NCI-H128 (cell line): ENCODE measurements at regions not wholly inside any gene's neighbourhood (a gene's known extent, or its start where the extent isn't known, plus 50 kb on each side); places are given as distances from the start of the nearest gene placed in this dataset.

Source experiments
- DNase-seq: peaks from one replicate; lab custom pipeline; 2025; ENCODE audit not compliant: unreplicated experiment; lab: John Stamatoyannopoulos, UW

DNA sequence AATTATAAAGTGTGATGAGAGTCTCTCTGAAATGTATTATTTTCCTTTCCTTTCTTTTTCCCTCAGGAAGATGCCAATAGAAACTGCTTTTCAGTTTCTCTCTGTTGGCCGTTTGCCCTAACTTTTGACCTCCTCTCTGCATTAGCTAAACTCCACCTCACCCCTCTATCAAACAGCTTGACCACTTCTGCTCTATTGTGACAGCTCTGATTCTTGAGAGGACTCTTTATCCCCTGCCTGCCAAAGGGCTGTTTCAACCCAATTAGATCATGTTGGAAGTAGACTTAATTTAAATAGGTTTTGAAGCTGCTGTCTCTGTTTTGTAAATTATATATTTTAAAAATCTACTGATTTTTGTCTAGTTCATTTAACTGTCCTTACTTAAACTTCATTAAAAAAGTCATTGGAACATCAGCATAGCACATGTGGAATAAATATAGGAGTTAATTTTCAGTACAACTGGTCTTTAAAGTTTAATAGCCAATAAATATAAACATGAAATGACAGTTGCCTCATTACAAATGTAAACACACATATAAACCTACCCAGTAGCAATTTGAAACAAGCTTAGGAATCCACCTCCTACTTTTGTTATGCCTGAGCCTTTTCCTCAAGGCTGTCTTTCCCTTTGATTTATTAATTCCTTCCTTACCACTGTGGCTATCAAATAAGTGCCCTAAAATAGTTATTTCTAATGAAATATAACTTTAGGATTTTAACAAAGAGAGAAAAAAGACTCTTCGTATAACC lies 152.0 kb downstream of the CHRM3 start:
- no peak for DNase-seq

DNA sequence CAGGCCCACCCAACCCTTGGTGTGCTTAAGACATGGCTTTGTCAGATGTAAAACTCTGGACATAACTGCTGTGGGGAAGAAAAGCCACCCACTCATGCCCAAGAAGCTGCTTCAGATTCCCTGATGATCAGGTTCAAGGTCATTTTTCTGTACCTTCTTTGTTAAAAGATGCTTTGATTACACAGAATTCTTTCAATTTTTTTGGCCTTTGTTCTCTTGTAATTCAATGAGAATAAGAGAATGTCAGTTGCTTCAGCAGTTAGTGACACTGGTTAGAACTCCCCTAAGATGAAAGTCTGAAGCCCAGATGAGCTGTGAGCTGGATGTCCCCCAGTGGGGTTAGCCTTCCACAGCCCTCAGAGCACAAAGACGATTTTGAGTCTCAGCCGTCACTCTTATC lies 152.7 kb downstream of the CHRM3 start:
- DNase-seq = no peak

DNA sequence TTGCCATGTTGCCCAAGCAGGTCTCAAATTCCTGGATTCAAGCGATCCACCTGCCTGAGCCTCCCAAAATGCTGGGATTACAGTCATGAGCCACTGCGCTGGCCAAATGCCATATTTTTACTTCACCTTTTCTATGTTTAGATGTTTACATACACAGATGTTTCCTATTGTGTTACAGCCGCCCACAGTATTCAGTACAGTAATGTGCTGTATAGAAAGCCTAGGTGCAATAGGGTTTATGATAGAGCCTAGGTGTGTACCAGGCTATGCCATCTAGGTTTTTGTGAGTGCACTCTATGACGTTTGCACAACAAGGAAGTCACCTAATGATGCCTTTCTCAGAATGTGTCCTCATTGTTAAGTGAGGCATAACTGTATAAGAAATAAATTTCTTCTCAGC lies 153.4 kb downstream of the CHRM3 start:
- no peak for DNase-seq

DNA sequence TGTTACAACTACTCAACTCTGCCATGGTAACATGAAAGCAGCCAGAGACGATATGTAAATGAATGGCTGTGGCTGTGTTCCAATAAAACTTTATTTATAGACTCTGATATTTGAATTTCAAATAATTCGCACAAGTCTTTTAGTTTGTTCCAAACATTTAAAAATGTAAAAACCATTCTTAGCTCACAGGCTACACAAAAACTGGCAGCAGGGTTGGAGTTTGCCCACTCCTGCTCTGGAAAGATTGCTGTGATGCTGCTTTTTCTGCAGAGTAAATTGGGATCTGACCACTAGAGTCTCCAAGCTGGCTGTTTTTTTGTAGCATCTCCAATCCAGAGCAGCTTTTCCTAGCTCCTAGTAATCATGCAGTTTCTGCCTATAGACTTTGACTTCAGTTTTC lies 157.5 kb downstream of the CHRM3 start:
- no peak for DNase-seq

DNA sequence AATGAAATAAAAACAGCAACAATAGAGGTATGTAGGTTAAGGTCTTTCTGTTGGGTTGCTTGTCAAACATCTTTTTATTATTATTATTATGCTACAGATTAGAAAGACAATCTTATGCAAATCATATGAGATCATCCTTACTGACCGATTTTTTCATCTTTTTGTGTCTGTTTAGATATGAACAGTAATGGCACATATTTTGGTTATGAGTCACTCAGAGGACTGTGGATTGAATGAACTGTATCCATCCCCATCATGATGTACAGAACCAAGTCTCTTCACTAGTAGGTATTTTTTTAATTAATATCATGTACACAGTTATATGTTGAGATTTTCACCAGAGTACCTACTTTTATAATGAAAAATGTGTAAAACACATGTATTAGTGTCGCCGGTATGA lies 159.1 kb downstream of the CHRM3 start:
- DNase-seq = no peak

DNA sequence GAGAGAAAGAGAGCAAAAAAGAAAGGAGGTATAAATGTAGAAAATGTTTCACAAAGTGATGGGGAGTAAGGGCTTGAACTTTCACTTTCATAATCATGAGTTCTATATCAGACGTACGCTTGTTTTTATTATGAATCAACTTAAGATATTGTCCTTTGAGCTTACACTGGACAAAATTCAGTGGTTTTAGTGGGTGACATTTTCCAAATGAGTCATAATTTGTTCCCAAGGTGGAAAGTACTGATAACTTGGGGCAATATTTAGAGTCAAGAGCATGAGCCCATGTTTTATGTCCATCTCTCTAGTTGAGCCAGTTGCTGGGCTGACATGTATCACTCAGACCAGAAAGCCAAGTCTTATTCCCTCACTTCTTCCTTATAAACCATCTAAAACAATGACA lies 161.6 kb downstream of the CHRM3 start:
- DNase-seq = no peak

DNA sequence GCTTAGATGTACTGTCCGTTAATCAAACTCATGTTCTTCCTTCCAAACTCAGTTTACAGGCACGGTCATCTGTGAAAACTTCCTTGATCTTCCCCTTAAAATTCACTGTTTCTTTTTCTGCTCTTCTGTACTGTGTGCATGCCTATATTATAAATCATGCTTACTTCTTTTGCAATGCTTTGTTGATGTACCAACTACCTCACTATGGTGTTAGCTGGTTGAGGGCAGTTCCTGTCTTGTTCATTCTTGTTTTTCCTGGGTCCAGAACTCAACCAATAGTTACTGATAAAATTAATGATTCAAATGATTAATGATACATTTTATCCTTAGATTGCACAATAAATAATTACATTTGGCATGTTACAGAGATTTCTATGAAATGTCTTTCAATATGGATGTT lies 163.8 kb downstream of the CHRM3 start:
- no peak for DNase-seq

DNA sequence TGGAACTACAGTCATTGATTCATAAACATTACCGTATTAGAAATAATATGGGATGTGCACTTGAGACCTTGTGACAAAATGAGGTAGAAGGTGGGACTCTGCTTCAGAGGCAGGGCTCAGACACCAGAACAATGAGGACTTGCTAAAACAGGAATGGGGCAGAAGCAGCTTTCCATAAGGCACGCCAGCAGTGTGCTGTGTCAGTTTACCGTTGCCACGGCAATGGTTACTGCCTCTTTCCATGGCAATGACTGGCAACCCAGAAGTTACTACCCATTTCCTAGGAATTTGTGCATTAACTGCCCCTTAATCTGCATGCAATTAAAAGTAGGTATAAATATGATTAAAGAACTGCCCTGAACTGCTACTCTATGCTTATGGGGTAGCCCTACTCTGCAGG lies 169.0 kb downstream of the CHRM3 start:
- no peak for DNase-seq

DNA sequence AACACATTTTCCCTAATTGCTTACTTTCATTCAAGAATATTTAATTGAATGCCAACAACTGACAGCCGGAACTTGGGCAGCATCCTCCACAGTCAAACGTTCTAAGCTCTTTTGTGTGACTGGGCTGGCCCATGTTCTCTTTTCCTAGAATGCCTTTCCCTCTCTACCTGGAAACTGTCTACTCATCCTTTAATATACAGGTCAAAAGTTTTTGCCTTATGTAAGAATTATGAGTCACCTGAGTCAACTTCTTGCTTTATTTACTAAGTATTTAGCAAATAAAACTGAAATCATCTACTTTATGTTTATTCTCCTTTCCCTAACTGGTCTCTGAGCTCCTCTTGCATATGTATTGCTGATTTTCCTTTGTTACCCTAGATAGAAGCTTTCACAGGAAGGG lies 172.2 kb downstream of the CHRM3 start:
- no peak for DNase-seq

DNA sequence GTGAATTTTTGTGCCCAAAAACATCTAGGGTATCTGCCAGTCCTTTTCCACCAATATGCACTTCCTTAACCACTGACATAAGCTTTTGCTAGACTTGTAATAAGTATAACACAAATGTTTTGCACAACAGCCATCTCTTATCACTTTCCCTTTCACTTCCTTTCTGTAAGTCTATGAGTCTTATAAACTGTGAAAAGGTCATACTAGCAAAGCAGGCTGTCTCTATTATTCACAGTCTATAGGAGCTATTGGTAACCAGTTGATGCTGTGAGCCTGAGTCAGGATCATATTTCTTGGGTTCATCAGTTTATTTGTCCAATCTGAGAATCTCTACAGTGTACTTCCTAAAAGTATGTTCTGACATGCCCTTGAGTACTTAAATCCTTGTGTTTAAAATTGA lies 172.6 kb downstream of the CHRM3 start:
- no peak for DNase-seq

DNA sequence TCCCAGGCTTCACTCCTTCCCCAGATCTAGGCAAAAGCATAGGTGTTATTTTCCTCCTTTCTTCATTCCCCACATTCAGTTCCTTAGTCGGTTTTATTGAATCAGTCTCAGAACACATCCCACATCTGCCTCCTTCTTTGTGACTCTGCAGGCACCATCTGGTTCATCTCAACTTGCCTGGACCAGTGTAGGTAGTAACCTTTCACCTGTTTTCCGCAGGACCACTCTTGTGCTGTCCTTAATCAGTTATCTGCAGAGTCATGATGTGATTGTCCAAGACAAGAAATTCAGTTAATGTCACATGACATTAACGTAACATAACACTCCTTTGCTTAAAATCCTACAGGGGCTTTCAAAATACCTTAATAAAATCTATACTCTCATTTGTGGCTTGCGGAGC lies 174.6 kb downstream of the CHRM3 start:
- DNase-seq = no peak

DNA sequence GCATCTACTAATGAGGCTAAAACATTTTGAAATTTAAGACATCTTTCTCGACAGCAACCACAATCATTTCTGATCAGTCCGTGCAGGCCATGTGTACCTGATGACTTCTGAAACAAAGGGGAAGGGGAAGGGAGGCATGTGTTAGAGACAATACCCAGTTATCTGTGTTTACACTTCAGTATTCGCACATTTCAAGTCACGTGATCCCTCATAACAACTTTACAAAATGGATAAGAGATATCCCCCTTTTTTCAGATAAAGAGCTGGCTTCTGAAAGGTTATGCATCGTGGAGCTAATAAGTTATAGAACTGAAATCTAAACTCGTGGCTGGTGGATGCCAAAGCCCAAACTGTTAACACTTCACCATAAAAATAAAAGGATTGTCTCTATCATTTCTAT lies 175.7 kb downstream of the CHRM3 start:
- no peak for DNase-seq

DNA sequence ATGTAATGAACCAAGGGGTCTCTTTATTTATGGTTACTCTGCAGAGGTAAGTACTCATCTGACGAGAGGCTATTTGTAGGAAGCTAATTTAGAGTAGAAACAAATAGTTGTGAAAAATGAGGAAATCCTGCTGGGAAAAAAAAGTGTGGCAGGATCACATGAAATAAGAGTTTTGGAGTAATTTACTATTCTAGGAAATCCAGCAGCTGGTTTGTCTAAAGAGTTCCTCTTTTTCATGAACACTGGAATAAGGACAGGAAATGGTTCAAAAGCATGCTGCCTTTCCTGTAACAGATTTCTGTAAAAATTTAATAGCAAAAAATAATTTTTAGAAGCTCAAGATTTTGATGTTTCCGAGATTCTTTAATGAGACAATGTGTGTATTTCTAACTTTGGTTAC lies 177.3 kb downstream of the CHRM3 start:
- DNase-seq = no peak

DNA sequence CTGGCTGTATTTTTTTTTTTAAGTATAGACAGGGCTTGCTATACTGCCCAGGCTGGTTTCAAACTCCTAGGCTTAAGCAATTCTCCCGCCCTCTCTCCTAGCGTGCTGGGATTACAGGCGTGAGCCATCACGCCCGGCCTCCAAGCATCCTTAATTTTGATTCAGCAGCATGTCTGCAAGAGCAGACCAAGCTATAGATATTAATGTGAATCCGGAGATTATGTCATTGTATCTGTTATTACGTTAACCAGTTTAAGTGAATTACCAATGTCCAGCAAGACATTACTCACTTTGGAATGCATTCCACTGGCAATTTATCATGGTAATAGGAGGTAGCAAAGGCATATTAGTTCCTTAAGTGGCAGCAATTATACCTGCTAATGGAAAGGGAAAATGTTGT lies 179.7 kb downstream of the CHRM3 start:
- DNase-seq = no peak

DNA sequence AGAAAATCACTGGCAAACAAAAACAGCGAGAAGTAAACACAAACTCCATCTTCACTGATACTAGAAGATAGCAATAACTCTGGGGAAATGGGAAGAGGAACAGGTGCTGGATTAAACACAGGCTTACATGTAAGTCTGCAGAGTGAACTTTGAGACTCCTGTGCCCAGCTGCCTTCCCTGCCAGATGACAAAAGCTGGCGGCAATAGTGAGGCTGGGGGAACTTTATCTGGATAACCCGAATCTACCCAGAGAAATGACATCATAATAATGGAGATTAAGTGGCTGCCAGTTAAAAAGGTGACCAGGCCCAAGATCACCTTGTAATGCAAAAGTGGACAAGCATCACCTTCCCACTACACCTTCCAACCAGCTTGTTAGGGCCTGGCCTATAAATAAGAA lies 184.5 kb downstream of the CHRM3 start:
- DNase-seq = no peak

DNA sequence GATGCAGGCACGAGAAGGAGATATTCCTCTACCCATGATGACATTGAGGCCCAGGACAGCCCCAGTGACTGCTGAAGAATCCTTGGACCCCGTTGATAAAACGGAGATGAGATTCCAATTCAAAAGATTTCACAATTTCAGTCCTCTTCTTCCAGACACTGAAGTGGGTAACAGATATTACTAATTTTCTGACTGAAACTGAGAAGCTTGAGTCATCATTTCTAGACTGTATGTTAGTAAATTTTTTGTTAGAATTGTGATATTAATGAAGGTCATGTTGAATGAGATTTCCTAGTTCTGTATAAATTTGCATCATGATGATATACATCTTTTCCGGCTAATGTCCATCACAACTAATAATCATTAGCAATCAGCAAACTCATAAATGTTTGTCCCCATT lies 185.8 kb downstream of the CHRM3 start:
- DNase-seq = no peak

DNA sequence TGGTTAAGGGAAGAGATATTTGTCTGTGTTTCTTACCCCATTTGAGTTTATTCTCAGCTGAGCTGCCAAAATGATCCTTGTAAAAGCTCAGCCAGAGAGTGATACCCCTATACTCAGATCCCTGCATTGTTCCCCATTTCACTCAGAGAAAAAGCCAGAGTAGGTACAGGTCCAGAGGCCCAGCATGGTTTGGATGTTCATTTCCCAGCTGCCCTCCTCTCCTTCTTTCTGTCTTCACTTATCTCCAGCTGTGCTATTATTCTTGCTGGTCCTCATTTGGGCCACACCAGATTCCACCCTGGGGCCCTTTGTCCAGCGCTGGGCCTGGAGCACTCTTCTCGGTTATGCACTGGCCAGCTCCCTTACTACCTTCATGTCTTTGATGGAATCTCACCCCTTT lies 187.7 kb downstream of the CHRM3 start:
- no peak for DNase-seq

DNA sequence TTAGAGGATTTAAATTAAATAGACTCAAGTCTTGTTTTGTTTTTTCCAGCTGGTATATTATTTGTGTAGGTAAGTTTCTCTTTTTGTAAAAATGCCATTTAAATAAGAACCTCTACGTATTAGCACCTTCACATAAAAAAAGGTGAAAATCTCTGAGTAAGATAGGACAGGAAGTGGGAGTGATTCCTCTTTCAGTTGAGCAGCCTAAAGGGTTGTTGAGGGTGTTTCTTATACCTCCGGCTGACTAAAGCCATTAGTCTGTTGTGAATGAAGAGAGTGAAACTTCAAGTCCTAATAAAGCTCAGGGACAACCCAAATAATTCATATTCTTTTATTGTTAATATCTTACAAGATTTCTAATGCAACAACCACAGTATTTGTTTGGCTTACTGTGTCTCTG lies 188.7 kb downstream of the CHRM3 start:
- DNase-seq = no peak

DNA sequence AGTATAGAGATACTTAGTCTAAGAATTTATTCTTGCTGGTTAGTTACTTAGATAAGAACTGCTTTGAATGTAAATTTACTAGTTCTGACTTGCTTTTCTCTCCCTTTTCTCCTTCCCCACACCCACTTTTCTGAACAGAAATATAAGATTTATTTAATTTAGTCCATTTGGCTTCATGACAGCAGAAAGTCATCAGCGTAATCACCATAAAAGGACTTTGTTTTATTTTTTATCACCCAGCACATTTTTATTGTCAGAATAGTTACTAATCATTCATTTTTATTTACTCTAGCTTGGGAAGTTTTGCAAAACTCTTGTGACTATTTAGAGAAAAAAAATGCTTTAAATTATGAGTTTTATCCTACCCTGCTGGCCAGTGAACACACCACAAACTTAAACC lies 197.2 kb downstream of the CHRM3 start:
- DNase-seq = no peak

DNA sequence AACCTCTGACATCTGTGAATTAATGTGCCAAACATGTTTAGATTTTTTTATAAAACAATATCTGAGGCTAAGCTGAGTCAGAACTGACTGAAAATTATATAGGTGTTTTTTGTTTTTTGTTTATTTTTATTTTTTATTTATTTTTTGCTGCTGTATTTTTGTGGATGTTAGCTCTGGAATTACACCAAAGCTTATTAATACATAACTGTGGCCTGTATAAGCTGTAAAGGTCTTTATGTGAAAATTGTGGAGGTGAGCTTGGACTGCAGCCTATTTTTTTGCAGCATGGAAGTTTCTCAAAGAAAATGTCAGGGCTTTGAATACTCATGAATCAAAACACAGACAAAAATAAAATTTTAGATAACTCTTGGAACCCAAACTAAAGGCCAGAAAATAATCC lies 199.8 kb downstream of the CHRM3 start:
- no peak for DNase-seq

DNA sequence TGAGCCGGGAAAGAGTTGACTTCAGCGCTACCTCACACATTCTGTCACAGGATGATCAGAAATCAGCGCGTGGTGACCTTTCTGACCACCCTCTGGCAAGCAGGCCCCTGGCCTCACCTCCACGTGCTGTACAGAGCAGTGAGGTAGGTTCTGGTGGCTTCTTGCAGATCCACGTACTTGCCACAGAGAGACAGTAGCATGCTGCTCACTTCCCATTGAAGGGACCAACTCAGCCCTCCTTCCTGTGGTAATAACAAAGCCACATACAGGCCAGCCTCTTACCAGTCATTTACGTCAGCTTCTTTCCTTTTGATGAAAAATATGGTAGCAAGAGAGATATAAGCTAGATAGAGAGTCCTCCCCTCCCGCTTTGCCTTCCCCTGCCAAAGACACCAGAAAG lies 200.7 kb downstream of the CHRM3 start:
- DNase-seq = no peak

DNA sequence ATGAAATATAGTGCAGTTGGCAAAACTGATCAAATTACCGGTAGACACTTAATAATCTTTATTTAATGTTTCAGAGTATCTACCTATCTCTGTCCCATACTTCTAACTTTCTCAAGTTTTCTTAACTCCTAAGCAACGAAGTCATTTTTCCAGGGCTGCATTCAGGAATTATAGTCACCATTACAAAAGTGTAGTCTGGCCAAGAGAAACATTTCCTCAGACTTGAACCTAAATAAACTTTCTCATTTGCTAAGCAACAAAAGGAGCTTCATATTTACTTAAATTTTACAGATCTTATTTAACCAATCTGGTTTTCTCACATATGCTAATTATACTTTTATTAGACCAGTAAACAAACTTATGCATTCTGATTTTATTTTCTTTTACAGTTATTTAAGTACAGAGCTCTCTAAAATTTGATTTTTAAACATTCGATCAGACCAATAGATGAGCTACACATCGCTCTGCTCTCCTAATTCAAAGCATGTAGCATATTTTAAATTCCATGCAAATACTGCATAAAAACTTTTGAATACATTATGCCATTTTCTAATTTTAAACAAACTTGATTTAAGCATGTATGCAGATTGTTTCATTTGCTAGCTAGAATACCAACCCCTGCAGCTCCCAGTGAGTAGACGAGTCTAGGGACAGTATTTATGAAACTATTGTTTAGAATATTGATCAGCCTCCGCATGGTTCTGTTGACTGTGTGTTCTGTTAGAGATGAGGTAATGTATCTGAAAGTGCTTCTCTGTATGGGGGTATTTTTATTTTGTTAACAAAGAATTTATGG lies 201.4 kb downstream of the CHRM3 start:
- no peak for DNase-seq

DNA sequence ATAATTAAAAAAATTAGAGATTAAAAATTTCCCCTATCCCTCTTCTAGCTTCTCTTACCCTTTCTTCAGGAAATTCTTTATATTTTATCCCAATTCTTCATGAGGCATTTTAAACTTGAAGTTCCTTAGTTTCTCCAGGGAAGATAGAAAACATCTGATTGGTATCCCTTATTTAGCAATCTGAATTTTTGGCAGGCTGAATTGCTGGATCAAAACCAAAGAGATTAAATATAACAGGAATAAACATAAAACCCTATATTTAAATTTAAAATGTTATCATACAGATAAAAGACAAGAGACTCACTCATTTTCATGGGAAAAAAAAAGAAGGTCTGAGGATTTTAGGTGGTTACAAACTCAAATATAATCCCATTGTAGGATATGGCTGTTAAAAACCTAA lies 204.2 kb downstream of the CHRM3 start:
- no peak for DNase-seq
